ENCODE measurements at regions not wholly inside any gene's neighbourhood (a gene's known extent, or its start where the extent isn't known, plus 50 kb on each side); places are given as distances from the start of the nearest gene placed in this dataset.

DNA sequence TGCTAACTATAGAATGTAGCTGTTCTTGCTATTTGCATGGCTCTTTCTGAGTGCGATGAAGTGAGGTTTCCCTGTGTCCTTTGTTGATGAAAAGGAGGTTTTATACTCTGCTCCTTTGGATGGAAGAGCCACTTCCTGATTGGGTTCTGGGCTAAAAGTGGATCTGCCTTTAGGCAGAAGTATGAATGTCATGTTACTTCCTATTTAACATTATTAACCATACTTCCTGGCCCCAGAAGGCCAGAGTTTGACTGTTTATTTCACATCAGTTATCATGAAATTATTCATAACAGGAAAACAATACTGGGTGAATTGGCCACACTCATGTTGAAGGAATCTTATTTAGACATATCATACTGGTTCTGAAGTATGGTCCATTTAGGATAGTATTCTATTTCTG, 386.2 kb downstream of the PCDH7 start:
- DNase-seq (ENCODE audit: low read depth) = no peak

DNA sequence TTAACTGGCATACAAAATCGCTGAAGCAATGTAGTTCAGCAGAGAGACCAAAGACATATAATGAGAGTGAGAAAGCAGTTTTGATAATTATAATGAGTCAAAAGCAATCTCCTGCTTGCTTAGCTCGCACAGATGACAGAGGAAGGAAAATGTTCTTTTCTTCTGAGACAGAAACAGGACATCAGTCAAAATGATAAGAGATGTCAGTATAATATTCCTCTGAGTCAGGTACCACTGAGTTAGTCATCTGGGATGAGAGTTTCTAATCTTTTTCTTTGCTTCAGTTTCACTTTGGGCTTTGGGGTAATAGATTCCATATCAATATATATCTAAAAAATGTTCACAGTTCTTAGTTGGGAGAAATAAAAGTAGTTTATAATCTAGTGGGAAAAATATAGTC, 387.2 kb downstream of the PCDH7 start:
- no peak for DNase-seq (ENCODE audit: low read depth)

DNA sequence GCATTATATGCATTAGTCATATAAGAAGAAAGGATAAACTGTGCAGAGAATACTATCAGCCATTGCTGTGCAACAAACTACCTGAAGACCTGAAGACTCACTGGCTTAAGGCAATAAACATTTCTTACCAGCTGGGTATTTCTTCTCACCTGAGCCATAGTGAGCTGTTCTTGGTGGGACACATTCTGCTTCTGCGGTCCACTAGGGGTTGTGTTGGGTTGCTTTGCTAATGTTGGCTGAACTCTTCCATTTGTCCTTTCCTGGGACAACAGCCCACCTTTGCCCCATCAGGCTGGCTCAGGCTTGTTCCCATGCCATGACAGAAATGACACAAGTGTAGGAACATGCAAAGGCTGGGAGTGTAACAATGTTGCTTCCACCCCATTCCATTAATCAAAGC, 388.6 kb downstream of the PCDH7 start:
- DNase-seq (ENCODE audit: low read depth) = no peak

DNA sequence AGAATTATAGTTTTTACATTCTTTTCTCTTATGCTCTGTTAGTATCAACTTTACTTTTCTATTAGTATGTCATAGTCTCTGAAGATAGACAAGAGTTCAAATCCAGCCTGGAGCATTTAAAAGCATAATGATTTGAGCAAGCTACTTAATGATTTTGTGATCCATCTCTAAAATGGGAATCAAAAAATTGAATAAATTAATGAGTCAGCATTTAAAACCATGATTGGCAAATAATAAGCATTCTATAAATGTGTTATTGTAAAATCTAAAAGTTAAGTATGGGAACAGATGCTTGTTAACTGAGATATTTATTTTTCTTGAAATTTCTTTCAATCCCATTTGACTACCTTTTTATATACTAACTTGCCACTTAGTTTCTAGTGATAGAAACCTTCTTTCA, 391.6 kb downstream of the PCDH7 start:
- no peak for DNase-seq (ENCODE audit: low read depth)

DNA sequence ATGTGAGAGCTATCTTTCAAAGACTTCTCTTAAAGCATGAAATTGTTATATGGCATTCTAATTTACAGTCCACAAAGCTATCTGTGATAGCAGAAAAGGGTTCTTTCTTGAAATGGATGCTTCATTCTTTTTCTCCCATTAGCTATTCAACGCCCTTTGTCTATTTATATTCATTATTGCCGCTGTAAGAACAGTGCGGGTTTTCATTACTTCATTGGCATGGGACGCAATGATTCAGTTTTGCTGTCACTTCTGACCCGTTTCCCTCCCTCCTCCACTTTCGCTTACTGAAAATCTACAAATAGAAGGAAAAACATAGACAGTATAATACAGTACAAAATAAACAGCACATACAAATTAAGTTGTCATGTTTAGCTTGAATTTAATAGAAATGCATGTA, 394.6 kb downstream of the PCDH7 start:
- no peak for DNase-seq (ENCODE audit: low read depth)

DNA sequence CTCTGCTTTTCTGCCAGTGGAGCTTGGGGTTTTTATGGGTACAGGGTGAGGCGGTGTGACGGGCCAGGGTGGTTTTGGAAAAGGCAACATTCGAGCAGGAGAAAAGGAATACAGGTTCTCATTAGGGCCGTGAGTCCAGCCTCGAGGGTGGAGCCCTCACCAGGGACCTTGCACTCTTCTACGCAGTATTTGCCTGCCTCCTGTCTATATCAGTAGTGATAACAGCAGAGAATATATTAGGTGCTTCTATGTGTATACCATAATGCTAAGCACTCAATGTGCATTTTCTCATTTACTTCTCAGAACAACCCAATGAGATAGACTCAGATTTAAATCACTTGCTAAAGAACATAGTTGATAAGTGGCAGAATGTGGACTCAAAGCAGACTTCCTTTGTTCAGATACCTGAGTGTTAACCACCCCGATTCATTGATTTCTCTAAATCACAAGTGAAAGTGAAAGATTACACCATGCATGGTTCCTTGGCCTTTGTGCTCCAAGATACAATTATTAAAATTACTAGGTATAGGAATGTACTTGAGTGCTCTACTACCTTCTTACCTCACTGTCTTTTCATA, 403.9 kb downstream of the PCDH7 start:
- DNase-seq (ENCODE audit: low read depth) = no peak

DNA sequence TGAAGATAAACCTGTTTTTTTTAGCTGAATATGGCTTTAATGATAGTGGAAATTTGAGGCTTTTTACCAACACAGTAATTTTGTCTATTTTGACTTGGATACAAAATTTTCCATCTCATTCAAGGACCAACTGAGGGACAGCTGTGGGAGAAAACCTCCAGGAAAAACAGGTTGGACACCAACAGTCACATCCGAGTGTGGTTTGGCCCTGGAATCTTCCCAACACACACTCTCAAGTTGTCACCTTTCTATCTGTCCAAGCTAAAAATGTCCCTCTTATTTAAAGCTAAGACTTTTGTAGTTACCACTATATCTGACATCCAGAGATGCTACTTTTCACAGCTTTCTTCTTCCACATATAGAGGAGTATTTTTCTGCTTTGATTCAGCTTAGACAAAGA, 404.9 kb downstream of the PCDH7 start:
- no peak for DNase-seq (ENCODE audit: low read depth)

DNA sequence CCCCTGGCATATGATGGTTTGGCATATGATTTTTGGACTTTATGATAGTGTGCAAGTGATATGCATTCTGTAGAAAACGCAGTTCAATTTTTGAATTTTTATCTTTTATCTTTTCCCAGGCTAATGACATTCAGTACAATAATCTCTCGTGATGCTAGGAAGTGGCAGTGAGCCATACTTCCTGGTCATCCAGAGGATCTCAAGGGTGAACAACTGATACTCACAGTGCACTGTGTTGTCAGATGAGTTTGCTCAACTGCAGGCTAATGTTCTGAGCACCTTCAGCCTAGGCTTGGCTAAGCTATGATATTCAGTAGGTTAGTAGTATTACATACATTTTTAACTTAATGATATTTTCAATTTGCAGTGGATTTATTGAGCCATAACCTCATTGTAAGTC, 405.3 kb downstream of the PCDH7 start:
- DNase-seq (ENCODE audit: low read depth) = no peak

DNA sequence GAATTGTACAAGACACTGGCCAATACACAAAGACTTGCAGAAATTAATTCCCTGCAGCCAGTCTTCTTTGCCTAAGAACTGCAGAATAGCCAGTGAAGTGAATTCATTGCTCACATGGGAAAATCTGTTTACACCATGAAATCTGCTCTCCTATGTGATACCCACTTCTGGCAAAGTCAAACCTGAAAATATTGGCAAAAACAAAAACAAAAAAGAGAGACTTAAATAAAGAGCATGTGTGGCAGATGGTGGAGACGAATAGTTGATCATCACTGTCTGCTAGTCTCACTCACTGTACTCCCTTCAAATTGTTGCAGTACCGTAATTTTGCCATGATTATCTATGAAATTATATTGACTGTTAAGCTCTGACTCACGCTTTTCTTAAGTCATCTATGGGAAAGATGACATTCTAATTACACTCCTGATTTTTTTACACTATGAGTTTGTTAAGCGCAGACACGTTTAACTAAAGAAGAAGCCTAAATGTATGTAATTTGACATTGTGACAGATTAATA, 406.8 kb downstream of the PCDH7 start:
- no peak for DNase-seq (ENCODE audit: low read depth)

DNA sequence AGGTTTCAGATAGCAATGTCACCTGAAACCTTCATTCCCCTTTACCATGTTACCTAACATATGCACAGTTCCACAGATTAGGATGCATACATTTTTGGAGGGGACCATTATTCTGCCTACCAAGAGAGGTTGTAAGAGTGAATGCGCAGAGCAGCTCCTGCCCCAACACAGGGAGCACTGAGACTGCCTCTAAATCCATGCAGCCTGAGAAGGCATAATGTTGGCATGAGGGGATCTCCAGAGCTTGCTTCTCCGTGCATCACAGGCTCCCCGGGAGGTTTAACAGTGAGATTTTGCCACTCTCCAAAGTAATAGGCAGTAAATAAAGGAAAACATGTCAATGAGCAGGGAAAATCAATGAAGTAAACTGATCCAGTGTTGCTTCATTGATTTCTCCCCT, 410.8 kb downstream of the PCDH7 start:
- no peak for DNase-seq (ENCODE audit: low read depth)

DNA sequence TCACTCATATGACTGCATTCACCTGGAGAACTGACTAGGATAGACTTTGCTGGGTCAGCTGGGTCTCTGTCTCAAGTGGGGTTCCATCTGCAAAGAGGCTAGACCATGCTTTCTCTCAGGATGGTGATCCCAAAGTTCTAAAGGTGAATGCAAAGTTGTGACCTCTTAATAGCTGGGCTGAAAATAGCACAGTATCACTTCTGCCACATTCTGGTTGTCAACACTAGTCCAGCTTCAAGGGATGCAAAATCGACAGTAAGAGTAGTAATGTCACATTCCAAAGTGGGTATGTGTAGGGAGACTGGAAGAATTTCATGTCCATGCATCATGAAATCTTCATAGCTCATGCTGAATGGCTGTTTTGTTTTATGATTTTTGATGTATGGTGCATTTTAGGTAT, 414.6 kb downstream of the PCDH7 start:
- DNase-seq (ENCODE audit: low read depth) = no peak

DNA sequence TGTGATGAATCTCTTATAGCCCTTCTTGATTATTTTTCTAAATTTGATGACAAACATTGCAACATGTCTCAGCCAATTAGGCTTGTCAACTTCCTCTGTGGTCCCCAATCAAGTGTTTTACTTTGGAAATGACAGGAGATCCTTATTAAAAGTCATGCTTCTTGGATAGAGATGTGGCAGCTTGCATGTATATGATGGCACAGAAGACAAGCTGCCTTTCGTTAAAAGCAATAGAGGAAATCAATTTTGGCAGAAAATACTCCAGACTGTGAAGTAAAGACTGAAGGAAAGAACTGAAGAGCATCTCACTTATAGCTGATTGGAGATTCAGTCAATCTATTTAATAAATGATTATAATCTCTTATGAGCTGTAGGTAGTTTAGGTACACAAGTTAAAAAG, 419.6 kb downstream of the PCDH7 start:
- DNase-seq (ENCODE audit: low read depth) = no peak

DNA sequence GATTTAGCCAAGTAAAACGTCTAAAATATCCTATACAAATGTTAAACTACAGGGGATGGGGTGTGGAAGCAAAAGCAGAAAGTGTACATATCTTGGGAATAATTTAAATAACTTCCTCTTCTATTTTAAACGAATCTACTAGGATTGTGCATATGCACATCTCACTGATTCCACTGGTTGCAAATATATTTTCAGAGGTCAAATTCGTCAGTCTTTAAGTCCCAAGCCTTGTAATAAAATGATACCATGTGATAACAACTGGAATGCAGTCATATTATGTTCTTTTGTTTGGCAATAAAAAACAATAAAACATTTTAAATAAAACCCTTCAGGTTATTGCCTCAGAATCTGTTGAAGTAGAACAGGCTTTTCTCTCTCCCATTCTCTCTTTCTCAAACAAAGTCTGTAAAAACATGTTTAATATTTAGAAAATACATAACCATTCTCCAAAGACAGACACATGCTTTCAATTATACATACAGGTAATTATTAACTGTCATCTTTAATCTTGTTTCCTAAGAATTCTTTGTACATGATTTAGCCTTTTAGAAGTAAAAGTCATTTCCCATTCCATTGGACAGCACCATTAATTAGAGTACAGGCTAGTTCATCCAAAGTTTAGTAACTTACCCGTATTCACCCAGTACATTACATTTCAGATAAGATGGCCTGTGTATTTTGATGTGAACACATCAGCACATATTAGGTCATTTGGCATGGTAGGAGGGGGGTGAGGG, 421.1 kb downstream of the PCDH7 start:
- no peak for DNase-seq (ENCODE audit: low read depth)

DNA sequence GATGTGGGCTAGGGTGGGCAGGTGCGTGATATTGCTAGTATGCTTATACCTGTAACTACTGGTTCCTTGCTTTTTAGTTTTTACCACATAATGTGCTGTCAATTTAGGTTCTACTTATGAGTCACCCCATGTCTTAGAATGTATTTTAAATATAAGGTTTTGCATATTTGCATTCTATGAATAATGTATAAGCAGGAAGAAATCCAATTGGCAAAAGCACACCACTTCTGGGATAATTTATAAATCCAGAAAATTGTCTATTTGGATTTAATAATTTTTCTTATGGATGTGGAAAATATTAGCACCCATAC, 421.6 kb downstream of the PCDH7 start:
- no peak for DNase-seq (ENCODE audit: low read depth)

DNA sequence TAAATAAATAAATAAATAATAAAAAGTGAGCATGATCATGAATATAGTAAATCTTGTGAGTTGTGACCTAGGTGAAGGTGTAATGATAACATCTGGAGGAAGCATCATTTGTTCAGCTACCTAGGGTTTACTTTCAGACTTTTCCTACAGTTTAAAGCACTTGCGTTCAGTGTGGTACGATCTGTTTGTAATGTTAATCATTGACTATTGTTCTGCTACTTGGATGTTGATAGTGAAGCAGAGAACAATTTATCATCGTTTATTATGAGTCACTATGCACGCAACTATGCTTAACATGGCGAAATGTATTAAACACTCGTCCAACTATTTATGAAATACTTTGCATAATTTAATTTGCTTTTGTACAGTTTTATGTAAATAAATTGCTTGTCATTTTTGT, 426.2 kb downstream of the PCDH7 start:
- no peak for DNase-seq (ENCODE audit: low read depth)

DNA sequence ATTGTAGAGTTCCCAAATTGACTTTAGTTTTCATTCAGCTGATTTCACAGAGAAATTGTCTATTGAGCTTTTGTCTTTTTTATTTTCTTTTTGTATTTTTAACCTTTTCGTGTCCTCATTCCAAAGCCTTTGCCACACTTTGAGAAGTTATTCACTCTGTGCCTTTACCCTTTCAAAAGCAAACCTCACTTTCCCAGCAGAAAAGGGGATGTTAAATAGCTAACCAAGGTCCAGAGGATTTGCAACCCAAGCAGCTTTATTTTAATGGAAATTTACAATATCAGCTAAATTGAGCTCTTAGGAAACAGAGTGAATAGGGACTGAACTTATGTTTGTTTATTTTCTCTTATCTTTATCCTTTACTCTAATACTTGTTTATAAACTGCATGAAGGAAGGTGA, 428.8 kb downstream of the PCDH7 start:
- no peak for DNase-seq (ENCODE audit: low read depth)

DNA sequence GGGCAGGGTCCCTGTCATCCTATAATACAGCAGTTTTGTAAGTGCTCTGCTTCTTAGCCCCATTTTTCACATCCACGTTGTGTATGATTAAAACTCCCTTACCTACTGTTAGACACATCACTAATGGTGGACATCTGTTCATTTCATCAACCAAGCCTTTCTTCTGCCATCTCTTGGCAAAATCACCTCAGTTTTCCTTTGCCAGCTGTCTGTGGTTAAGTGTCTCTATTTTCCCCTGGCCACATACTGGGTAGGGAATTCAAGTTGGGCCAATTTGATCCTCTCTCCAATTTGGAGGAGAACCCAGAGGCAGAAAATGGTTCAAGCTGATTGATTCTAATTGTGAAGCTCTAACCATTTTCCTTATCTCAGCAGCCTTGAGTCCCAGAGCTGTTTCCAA, 436.1 kb downstream of the PCDH7 start:
- DNase-seq (ENCODE audit: low read depth) = no peak

DNA sequence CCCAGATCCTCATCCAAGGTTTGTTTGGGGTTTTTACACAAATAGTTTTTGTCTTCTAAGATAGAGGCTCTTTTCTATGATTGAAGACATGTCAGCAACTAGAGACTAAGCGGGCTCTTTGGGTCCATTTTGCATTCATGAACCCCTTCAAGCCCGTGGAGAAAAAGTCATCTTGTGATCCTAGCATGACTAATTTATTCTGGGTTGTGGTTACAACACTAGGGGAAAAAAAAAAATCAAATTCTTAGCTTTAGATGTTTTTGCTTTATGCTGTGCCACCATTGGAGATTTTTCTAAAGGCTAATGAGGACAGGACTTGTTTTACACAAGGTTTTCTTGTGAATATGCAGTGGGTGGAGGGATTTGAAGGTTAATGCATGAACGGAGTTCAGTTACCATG, 440.0 kb downstream of the PCDH7 start:
- no peak for DNase-seq (ENCODE audit: low read depth)

DNA sequence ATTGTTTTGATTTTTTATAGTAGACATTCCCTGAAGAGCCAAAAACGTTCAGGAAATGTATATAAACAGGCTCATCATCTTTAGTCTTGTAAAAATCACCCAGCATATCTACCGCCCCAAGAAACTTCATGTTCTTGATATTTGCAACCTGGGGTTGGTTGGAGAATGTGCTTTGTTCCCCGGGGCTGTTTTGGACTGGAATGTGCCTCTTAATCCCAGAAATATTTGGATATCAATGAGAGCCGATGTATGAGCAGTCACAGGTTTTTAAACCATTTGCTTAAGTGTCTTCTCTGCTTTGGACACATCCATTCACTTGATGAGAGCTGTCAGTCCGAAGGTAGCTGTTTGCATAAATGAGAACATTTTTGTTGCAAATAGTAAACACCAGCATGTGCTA, 449.7 kb downstream of the PCDH7 start:
- DNase-seq (ENCODE audit: low read depth) = no peak

DNA sequence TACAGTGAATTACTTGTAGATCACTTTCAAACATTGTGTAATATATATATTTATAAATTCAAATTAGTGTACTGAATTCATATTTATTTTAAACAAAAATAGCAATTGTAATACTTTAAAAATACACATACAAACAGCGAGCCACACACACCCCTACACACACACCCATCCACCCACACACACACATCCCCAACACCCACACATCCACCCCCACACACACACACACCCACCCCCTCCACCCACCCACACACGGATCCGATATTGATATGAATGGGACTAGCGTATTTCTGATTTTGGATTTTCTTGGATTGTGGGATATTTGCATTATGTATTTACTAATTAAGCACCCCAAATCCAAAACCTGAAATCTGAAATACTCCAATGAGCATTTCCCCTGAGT, 451.2 kb downstream of the PCDH7 start:
- no peak for DNase-seq (ENCODE audit: low read depth)

DNA sequence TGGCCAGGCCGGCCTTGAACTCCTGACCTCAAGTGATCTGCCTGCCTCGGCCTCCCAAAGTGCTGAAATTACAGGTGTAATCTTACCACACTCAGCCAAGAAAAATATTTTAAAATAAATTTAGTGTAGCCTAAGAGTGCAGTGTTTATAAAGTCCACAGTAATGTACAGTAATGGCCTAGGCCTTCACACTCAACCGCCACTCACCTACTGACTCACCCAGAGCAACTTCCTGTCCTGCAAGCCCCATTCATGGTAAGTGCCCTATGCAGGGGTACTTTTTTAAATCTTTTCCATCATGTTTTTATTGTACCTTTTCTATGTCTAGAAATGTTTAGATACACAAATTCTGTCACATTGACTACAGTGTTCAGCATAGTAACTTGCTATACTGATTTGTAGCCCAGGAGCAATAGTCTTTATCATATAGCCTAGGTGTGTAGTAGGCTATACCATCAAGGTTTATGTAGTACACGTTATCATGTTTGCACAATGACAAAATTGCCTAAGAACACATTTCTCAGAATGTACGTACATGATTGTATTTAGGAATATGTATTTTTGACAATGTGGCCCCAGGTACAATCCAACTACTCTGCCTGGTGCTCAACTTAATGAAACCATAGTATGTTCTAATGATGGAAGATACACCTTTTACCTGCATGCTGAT, 455.2 kb downstream of the PCDH7 start:
- DNase-seq (ENCODE audit: low read depth) = peak; percentile 18

DNA sequence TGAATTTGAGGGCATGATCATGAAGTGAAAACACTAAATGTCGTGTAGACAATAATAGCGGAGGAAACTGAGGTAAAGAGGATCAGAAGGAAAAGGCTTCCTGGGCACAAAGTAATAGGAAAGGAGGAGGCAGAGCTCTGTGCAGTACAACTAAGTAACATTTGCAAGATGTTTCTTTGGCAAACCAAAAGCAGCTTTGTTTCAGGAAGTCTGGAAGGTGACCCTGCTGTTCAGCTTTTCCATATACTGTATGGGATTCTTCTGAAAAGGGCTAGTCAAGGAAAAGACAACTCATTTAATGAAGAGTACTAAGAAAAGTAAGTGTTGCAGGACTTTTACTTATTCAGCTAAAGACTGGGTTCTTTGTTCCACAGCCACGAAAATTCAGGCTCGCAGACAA, 463.1 kb downstream of the PCDH7 start:
- no peak for DNase-seq (ENCODE audit: low read depth)

DNA sequence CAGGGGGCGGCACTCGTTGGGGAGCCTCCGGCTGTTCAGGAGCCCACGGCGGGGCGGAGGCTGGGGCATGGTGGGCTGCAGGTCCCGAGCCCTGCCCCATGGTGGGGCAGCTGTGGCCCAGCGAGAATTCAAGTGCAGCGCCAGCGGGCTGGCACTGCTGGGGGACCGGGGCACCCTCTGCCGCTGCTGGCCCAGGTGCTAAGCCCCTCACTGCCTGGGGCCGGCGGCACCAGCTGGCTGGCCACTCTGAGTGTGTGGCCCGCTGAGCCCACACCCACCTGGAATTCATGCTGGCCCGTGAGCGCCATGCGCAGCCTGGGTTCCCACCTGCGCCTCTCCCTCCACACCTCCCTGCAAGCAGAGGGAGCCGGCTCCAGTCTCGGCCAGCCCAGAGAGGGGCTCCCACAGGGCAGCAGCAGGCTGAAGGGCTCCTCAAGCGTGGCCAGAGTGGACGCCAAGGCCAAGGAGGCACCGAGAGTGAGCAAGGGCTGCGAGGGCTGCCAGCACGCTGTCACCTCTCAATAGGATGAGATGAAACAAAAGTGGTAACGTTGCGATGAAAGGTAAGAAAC, 464.9 kb downstream of the PCDH7 start:
- DNase-seq (ENCODE audit: low read depth) = no peak
